Lower leg skin (tissue), 4 donors: ENCODE measurements at regions not wholly inside any gene's neighbourhood (a gene's known extent, or its start where the extent isn't known, plus 50 kb on each side); places are given as distances from the start of the nearest gene placed in this dataset.

Experiments
- DNase-seq, 2 donors: peaks; one replicate each; pipeline ENCODE4 v3.0.0-alpha.2; 2019; ENCODE audit warnings: low spot score in 2 of 2
- H3K4me3 ChIP-seq: fragments of 200-600 bp; sonication (generic); 2 replicates; pipeline ENCODE4 v1.5.1; 2017; ENCODE audit warnings: mild to moderate bottlenecking, low read depth; ENCODE audit not compliant: poor library complexity, severe bottlenecking
- CTCF ChIP-seq, 3 donors: fragments of 450-650 bp; IDR thresholded peaks; one replicate each; pipeline ENCODE4 v1.5.1; 2016; ENCODE audit warnings: antibody characterized with exemption in 3 of 3, mild to moderate bottlenecking in 3 of 3, moderate library complexity in 2 of 3
- POLR2A ChIP-seq, 2 donors: fragments of 450-650 bp; IDR thresholded peaks; one replicate each; pipeline ENCODE4 v1.6.1; 2016 to 2017; ENCODE audit warnings: antibody characterized with exemption in 2 of 2, mild to moderate bottlenecking in 1 of 2, moderate library complexity in 1 of 2
- WGBS, 2 donors: methylation state at CpG; one replicate each; pipeline ENCODE4 v1.1.5; 2018; 5-methylcytosine and 5-hydroxymethylcytosine counted together
- intact Hi-C: fragments of 100-400 bp; cut with DNase I; formaldehyde crosslinking; loops from one replicate; pipeline ENCODE4 v1.15.0; 2023; ENCODE audit warnings: low total_unique reads

DNA sequence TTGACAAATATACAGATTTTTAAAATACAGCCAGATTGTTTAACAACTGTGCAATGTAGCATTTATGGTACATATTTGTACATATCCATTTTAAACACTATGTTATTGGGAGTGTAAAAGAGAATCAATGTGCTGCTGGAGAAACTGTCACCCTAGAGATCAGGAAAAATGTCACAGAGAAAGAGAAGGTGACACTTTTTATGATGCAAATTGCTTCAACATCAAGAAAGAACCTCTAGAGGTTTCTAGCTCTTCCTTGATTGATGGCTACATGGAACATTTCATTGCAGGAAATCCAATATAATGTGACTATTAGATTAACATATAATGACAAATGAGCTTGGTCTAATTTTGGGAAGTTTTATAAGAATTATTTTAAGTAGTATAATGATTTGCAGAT, 1491.2 kb upstream of the PCDH20 start:
- TF ChIP-seq CTCF (IDR thresholded peaks at IDR 0.05): no peak
- no peak for TF ChIP-seq POLR2A (IDR thresholded peaks at IDR 0.05)
- no peak for DNase-seq
- no peak overlapping the region for H3K4me3 ChIP-seq
- intact Hi-C loops: no loop called here

GRCh38 chr13:62906469-62906868, 1490.8 kb upstream of the PCDH20 start:
- no peak overlapping the region for H3K4me3 ChIP-seq
- intact Hi-C loops: no loop called here
- DNase-seq: no peak
- TF ChIP-seq CTCF (IDR thresholded peaks at IDR 0.05): no peak
- TF ChIP-seq POLR2A (IDR thresholded peaks at IDR 0.05): no peak

DNA sequence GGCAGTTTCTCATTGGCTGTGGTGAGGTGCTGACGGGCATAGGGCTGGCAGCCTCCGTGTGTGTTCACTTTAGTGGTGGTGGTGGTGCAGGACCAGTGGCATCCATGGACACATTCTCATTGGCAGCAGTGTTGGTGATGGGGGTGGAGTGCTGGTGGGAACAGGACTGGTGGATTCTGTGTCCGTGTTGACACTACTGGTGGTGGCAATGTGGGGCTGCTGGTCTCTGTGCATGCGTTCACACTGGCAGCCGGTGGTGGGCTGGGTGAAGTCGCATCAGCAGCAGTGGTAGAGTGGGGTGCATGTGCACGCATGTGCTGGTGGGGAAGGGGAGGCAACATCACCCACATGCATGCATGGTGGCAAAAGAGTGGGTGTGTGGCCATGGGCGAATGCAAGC, 1471.4 kb upstream of the PCDH20 start:
- no peak overlapping the region for H3K4me3 ChIP-seq
- intact Hi-C loops: no loop called here
- no peak for TF ChIP-seq POLR2A (IDR thresholded peaks at IDR 0.05)
- DNase-seq: no peak
- 91 to 96% methylated on average over 8 of the region's 8 CpGs for WGBS, 2 donors

DNA sequence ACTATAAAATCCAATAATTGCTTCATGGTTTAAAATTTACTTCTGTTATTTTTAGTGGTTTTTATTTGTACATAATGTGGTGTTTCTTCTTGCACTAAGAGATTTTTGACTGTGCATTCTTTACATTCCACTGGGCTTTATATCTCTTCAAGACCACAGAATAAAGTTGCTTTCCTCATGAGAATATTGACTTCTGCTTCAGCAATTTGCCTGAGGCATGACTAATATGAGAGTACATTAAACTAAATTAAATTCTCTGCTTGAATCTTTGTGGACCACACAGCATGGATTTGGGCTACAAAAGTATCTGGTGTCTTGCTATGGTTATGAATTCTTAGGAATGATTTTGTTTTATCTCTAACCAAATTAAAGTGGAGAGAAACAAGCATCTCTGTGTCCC, 1463.4 kb upstream of the PCDH20 start:
- DNase-seq: no peak
- intact Hi-C loops: no loop called here
- H3K4me3 ChIP-seq: no peak overlapping the region
- TF ChIP-seq CTCF (IDR thresholded peaks at IDR 0.05) (no peak), POLR2A (IDR thresholded peaks at IDR 0.05) (no peak)

- 64 to 76% methylated on average over 2 of the region's 2 CpGs for WGBS, 2 donors
- no peak overlapping the region for H3K4me3 ChIP-seq
- intact Hi-C loops: no loop called here
- TF ChIP-seq POLR2A (IDR thresholded peaks at IDR 0.05) (no peak), CTCF (IDR thresholded peaks at IDR 0.05) (no peak)
- DNase-seq: no peak
These were observed 1459.5 kb upstream of the PCDH20 start for GRCh38 chr13:62875118-62875640.

GRCh38 chr13:62850331-62850730, 1434.7 kb upstream of the PCDH20 start:
- no peak for TF ChIP-seq POLR2A (IDR thresholded peaks at IDR 0.05)
- no peak for TF ChIP-seq CTCF (IDR thresholded peaks at IDR 0.05)
- WGBS, 2 donors: 51 to 54% methylated on average over 3 of the region's 3 CpGs
- DNase-seq: no peak
- H3K4me3 ChIP-seq: no peak overlapping the region
- intact Hi-C loops: no loop called here
